WTC11 (cell line): ENCODE measurements at regions not wholly inside any gene's neighbourhood (a gene's known extent, or its start where the extent isn't known, plus 50 kb on each side); places are given as distances from the start of the nearest gene placed in this dataset.

ENCODE experiments used
- CTCF ChIP-seq: fragments of 200-600 bp; IDR thresholded peaks from 2 replicates; pipeline ENCODE4 v1.8.0; 2022; ENCODE audit warnings: antibody characterized with exemption
- GABPB1 ChIP-seq: sonication (generic); formaldehyde crosslinking; IDR thresholded peaks from 2 replicates; pipeline ENCODE4 v1.8.1; 2023; ENCODE audit warnings: mild to moderate bottlenecking, missing genetic modification reagents
- IRF2 ChIP-seq: sonication (generic); formaldehyde crosslinking; IDR thresholded peaks from 2 replicates; pipeline ENCODE4 v1.8.0; 2022; ENCODE audit warnings: low read depth, missing genetic modification reagents, borderline replicate concordance
- MAX ChIP-seq: sonication (generic); formaldehyde crosslinking; IDR thresholded peaks from 2 replicates; pipeline ENCODE4 v1.8.0; 2022; ENCODE audit warnings: mild to moderate bottlenecking, missing genetic modification reagents
- NR3C1 ChIP-seq: sonication (generic); formaldehyde crosslinking; conservative IDR thresholded peaks from 2 replicates; pipeline ENCODE4 v1.8.1; 2023; ENCODE audit warnings: low read depth, mild to moderate bottlenecking, missing genetic modification reagents
- ZNF219 ChIP-seq: sonication (generic); formaldehyde crosslinking; IDR thresholded peaks from 2 replicates; pipeline ENCODE4 v1.8.0; 2023; ENCODE audit warnings: missing genetic modification reagents, mild to moderate bottlenecking, borderline replicate concordance
- ZSCAN18 ChIP-seq: fragments of 250-450 bp; sonication (Bioruptor Pico); IDR thresholded peaks from 2 replicates; pipeline ENCODE4 v2.1.2; 2022; ENCODE audit warnings: mild to moderate bottlenecking, moderate library complexity

- no peak for TF ChIP-seq ZNF219 (CRISPR knock-in tag)
- no peak for TF ChIP-seq GABPB1 (CRISPR knock-in tag)
- TF ChIP-seq IRF2: no peak
- TF ChIP-seq CTCF: no peak
- TF ChIP-seq NR3C1: no peak
- no peak for TF ChIP-seq MAX (CRISPR knock-in tag)
- no peak for TF ChIP-seq ZSCAN18 (CRISPR knock-in tag)
Observed at GRCh38 chr7:115662120-115662519, 368.4 kb downstream of the TFEC start.
